ENCODE measurements at regions not wholly inside any gene's neighbourhood (a gene's known extent, or its start where the extent isn't known, plus 50 kb on each side); places are given as distances from the start of the nearest gene placed in this dataset.

GRCh38 chr2:217459680-217460405, 543.0 kb downstream of the TNS1 start:
- Histone ChIP-seq H3K4me3 (no peak overlapping the region), H3K27ac (no peak overlapping the region), H3K27me3 (no peaks in the 10 kb centered on the region), H3K4me1 (ENCODE audit: low read depth) (no peaks in the 10 kb centered on the region), H3K36me3 (no peaks in the 10 kb centered on the region), H3K9me3 (ENCODE audit: low read depth) (no peaks in the 10 kb centered on the region)
- TF ChIP-seq CTCF (IDR thresholded peaks at IDR 0.05; ENCODE audit: low read depth, low read length), result no peak
- no peak for DNase-seq (ENCODE audit: low read depth in 1 of 2, low spot score in 1 of 2)

GRCh38 chr2:217459016-217459415, 543.8 kb downstream of the TNS1 start:
- DNase-seq (ENCODE audit: low read depth in 1 of 2, low spot score in 1 of 2), result no peak
- TF ChIP-seq CTCF (IDR thresholded peaks at IDR 0.05; ENCODE audit: low read depth, low read length), result no peak
- H3K27me3 ChIP-seq, result no peaks in the 10 kb centered on the region
- H3K4me3 ChIP-seq, result no peak overlapping the region
- H3K36me3 ChIP-seq, result no peaks in the 10 kb centered on the region
- no peak overlapping the region for H3K27ac ChIP-seq
- H3K4me1 ChIP-seq (ENCODE audit: low read depth), result no peaks in the 10 kb centered on the region
- no peaks in the 10 kb centered on the region for H3K9me3 ChIP-seq (ENCODE audit: low read depth)

- no peak for TF ChIP-seq CTCF (IDR thresholded peaks at IDR 0.05; ENCODE audit: low read depth, low read length)
- Histone ChIP-seq H3K27me3 (no peaks in the 10 kb centered on the region), H3K4me3 (no peak overlapping the region), H3K36me3 (no peaks in the 10 kb centered on the region), H3K4me1 (ENCODE audit: low read depth) (no peaks in the 10 kb centered on the region), H3K9me3 (ENCODE audit: low read depth) (no peaks in the 10 kb centered on the region), H3K27ac (no peak overlapping the region)
- no peak for DNase-seq (ENCODE audit: low read depth in 1 of 2, low spot score in 1 of 2)
Measured at GRCh38 chr2:217456016-217456415, 546.8 kb downstream of the TNS1 start.

GRCh38 chr2:217452928-217453327, 549.9 kb downstream of the TNS1 start:
- H3K27ac ChIP-seq, result no peak overlapping the region
- DNase-seq (ENCODE audit: low read depth in 1 of 2, low spot score in 1 of 2), result no peak
- no peak for TF ChIP-seq CTCF (IDR thresholded peaks at IDR 0.05; ENCODE audit: low read depth, low read length)
- H3K4me3 ChIP-seq, result no peak overlapping the region
- no peaks in the 10 kb centered on the region for H3K9me3 ChIP-seq (ENCODE audit: low read depth)
- no peaks in the 10 kb centered on the region for H3K27me3 ChIP-seq
- no peaks in the 10 kb centered on the region for H3K4me1 ChIP-seq (ENCODE audit: low read depth)
- H3K36me3 ChIP-seq, result no peaks in the 10 kb centered on the region

- Histone ChIP-seq H3K27ac (no peak overlapping the region), H3K36me3 (no peaks in the 10 kb centered on the region), H3K4me1 (ENCODE audit: low read depth) (no peaks in the 10 kb centered on the region), H3K9me3 (ENCODE audit: low read depth) (no peaks in the 10 kb centered on the region), H3K27me3 (no peaks in the 10 kb centered on the region), H3K4me3 (no peak overlapping the region)
- DNase-seq (ENCODE audit: low read depth in 1 of 2, low spot score in 1 of 2), result no peak
- no peak for TF ChIP-seq CTCF (IDR thresholded peaks at IDR 0.05; ENCODE audit: low read depth, low read length)
Measured at GRCh38 chr2:217451666-217452065, 551.1 kb downstream of the TNS1 start.
